Right cardiac atrium (tissue), 5 donors: ENCODE measurements at regions not wholly inside any gene's neighbourhood (a gene's known extent, or its start where the extent isn't known, plus 50 kb on each side); places are given as distances from the start of the nearest gene placed in this dataset.
"Not testable (repeated sequence)": the region's sequence is repeated elsewhere in the genome, so short reads cannot be mapped to it uniquely, and the experiment has no call there.

Experiments used
- ATAC-seq, 2 donors: fragments of 200-7000 bp; cut with Tn5 transposase; one replicate each; pipeline versions ENCODE4 v1.8.0 to v1.9.1; 2020; ENCODE audit warnings: moderate library complexity in 2 of 2, mild to moderate bottlenecking in 1 of 2
- DNase-seq, 3 donors: peaks; one replicate each; pipeline ENCODE4 v3.0.0-alpha.2; 2020
- H3K27ac ChIP-seq: one replicate; pipeline ENCODE4 v1.5.1; 2013; ENCODE audit warnings: mild to moderate bottlenecking, low read length, control low read depth, moderate library complexity
- H3K27me3 ChIP-seq: one replicate; pipeline ENCODE4 v1.6.1; 2013; ENCODE audit not compliant: control insufficient read depth, insufficient read depth
- H3K4me1 ChIP-seq: one replicate; pipeline ENCODE4 v1.6.1; 2013; ENCODE audit warnings: low read length; ENCODE audit not compliant: control insufficient read depth, insufficient read depth
- H3K4me3 ChIP-seq: one replicate; pipeline ENCODE4 v1.5.1; 2013; ENCODE audit warnings: low read length, control low read depth
- H3K9me3 ChIP-seq: one replicate; pipeline ENCODE4 v1.6.1; 2013; ENCODE audit warnings: low read length; ENCODE audit not compliant: control insufficient read depth
- WGBS: extraction: QIAGEN DNeasy Blood & Tissue Kit; methylation state at CpG from one replicate; pipeline ENCODE4 v1.1.7; 2013; 5-methylcytosine and 5-hydroxymethylcytosine counted together
- intact Hi-C, 4 donors: fragments of 100-400 bp; cut with DNase I; formaldehyde crosslinking; loops; one replicate each; pipeline versions ENCODE4 v1.11.0 to v1.14.0; 2022 to 2023
- donor health status: healthy with polysubstance abuse.
- donor health status: DM: no; HTN: yes; CAD: no.
- donor health status: DM: no; HTN: no; CAD: no.
- donor health status: DM: no; HTN: yes; CAD: no; lungs with severe emphysema.
- donor health status: DM: yes; HTN: yes; CAD: no.

DNA sequence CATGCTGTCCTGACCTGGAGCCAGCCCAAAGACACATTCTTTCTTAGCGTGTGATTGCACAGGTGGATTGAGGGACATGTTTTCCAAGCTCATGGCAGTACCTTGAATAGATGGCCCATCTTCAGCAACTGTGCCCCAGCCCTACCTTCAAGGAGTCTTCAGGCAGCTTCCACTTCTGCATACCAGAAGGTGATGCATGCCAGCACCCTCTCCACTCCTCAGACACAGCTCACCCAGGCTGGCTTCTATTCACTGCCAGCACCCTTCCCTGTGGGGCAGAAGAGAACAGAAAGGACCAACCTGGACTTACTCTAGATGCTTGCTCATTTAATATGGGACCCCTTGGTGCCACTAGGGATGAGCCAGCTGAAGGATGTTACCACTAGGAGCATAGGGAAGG, 466.4 kb upstream of the ISX start:
- intact Hi-C loops, result no loop called here
- no peak for DNase-seq
- H3K4me3 ChIP-seq, result no peak overlapping the region
- H3K4me1 ChIP-seq, result no peaks in the 10 kb centered on the region
- no peak for ATAC-seq
- 86% methylated on average over 1 of the region's 1 CpG for WGBS
- no peak overlapping the region for H3K27ac ChIP-seq
- H3K9me3 ChIP-seq, result no peaks in the 10 kb centered on the region
- H3K27me3 ChIP-seq, result no peaks in the 10 kb centered on the region

DNA sequence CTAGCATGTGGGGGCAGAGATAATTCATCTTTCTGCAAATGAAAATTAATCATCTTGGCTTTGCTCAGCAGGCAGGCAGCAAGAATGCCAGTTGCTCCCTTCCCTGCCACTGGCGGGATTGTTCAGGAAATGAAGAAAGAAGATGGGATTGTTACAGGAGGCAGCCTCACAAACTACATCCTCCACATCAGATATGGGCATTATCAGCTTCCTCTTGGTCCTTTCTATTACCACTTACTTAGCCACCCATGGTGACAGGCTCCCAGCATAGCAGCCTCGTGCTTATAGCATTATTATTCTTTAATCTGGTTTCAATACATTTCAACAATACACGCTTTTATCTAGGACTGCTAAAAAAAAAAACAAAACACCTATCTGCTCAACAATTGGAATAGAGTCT, 461.6 kb upstream of the ISX start:
- Histone ChIP-seq H3K27me3 (no peaks in the 10 kb centered on the region), H3K27ac (no peak overlapping the region), H3K9me3 (no peaks in the 10 kb centered on the region), H3K4me3 (no peak overlapping the region), H3K4me1 (no peaks in the 10 kb centered on the region)
- intact Hi-C loops, result no loop called here
- ATAC-seq (no peak), DNase-seq (no peak)
- WGBS, result 49% methylated on average over 3 of the region's 3 CpGs

DNA sequence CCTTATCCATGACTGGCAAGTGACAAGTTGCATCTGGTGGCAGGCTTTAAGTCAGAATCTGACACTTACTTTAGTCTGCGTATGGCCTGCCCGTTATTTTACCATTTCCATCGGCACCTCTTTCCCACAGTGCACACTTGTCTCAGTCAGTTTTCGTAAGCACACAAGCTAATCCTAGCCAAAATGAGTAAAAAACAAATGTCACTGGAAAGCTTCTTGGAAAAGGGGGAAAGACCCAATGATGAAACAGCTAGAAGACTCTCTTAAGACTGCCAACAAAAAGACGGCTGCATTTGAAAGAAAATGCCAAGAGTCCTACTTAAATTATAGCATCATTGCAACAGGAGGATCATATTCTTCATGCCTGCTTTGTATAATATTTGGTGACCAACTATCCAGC, 457.9 kb upstream of the ISX start:
- H3K27ac ChIP-seq, result no peak overlapping the region
- intact Hi-C loops, result no loop called here
- no peak for ATAC-seq

GRCh38 chr22:34608540-34609115, 457.3 kb upstream of the ISX start:
- no peaks in the 10 kb centered on the region for H3K27me3 ChIP-seq
- no peak overlapping the region for H3K27ac ChIP-seq
- no peak for DNase-seq
- WGBS, result 63% methylated on average over 1 of the region's 1 CpG
- intact Hi-C loops, result no loop called here
- ATAC-seq, result no peak
- H3K9me3 ChIP-seq, result no peaks in the 10 kb centered on the region
- no peaks in the 10 kb centered on the region for H3K4me1 ChIP-seq
- H3K4me3 ChIP-seq, result no peak overlapping the region

More for the DNA sequence above, 457.9 kb upstream of the ISX start:
- DNase-seq, result no peak
- Histone ChIP-seq H3K27me3 (no peaks in the 10 kb centered on the region), H3K4me3 (no peak overlapping the region), H3K9me3 (no peaks in the 10 kb centered on the region), H3K4me1 (no peaks in the 10 kb centered on the region)
- 71% methylated on average over 5 of the region's 5 CpGs for WGBS

GRCh38 chr22:34609646-34610045, 456.3 kb upstream of the ISX start:
- intact Hi-C loops, result no loop called here
- ATAC-seq, result no peak
- DNase-seq, result no peak
- no peaks in the 10 kb centered on the region for H3K27me3 ChIP-seq
- H3K27ac ChIP-seq, result no peak overlapping the region
- WGBS, result 75% methylated on average over 5 of the region's 5 CpGs
- H3K4me1 ChIP-seq, result no peaks in the 10 kb centered on the region
- no peak overlapping the region for H3K4me3 ChIP-seq
- H3K9me3 ChIP-seq, result no peaks in the 10 kb centered on the region

- no peak for DNase-seq
- 66% methylated on average over 9 of the region's 9 CpGs for whole genome bisulfite sequencing
- ATAC-seq, result no peak
- Histone ChIP-seq H3K27ac (no peak overlapping the region), H3K4me3 (no peak overlapping the region), H3K4me1 (no peaks in the 10 kb centered on the region), H3K27me3 (peaks cover 4% of the 10 kb centered on the region), H3K9me3 (no peaks in the 10 kb centered on the region)
- intact Hi-C loops, result no loop called here
Measured at GRCh38 chr22:34620161-34620560, 445.8 kb upstream of the ISX start.

DNA sequence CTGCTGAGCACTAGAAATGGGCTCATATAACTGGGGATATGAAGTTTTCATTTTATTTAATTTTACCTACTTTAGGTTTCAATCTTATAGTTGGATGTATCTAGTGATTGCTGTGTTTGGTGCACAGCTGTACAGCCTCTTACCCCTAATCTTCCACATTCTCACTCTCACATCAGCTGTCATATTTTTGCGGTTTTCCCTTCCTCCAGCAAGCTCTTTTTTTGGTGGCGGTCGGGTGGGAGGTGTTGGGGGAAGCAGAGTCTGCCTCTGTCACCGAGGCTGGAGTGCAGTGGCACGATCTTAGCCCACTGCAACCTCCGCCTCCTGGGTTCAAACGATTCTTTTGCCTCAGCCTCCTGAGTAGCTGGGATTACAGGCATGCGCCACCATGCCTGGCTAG, 445.1 kb upstream of the ISX start:
- ATAC-seq (no peak), DNase-seq (no peak)
- H3K4me1 ChIP-seq, result no peaks in the 10 kb centered on the region
- H3K27ac ChIP-seq, result no peak overlapping the region
- no peaks in the 10 kb centered on the region for H3K9me3 ChIP-seq
- no peak overlapping the region for H3K4me3 ChIP-seq
- 58% methylated on average over 8 of the region's 8 CpGs for WGBS
- peaks cover 4% of the 10 kb centered on the region for H3K27me3 ChIP-seq
- intact Hi-C loops, result no loop called here

DNA sequence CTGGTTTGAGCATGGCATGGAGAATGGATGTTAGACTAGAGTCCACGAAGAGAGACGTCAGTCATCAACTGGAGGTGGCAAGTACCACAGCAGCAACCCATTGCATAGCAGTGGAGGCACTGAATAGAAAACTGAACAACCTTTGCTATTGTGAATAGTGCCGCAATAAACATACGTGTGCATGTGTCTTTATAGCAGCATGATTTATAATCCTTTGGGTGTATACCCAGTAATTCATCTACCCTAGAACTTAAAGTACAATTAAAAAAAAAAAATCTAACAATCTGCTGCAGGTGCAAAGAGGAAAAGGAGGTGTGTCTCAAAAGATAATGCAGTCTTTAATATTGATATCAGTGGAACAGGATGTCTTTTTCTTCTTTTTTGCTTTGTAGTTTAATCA, 443.4 kb upstream of the ISX start:
- Histone ChIP-seq H3K9me3 (no peaks in the 10 kb centered on the region), H3K27ac (no peak overlapping the region), H3K27me3 (peaks cover 4% of the 10 kb centered on the region), H3K4me1 (no peaks in the 10 kb centered on the region), H3K4me3 (no peak overlapping the region)
- DNase-seq, result no peak
- intact Hi-C loops, result no loop called here
- WGBS, result 87% methylated on average over 4 of the region's 4 CpGs
- no peak for ATAC-seq

DNA sequence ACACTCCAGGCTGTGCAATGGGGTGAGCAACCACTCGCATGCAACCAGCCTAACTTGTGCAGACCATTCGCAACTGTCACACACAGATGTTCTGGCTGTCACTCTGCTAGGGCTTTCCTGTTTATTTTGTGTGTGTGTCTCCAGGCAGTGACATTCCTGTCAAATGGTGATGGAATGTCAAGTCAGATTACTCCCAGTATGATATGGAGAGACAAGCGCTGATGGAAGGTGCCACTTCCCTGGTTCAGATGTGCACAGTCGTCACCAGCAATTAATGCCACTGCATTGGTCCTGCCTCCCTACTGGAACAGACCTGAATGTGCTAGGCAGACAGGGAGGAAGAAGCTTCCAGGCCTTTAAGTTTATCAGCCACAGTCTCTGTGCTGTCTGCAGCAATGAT, 442.4 kb upstream of the ISX start:
- WGBS, result 42% methylated on average over 4 of the region's 4 CpGs
- DNase-seq (no peak), ATAC-seq (no peak)
- intact Hi-C loops, result no loop called here
- Histone ChIP-seq H3K27ac (no peak overlapping the region), H3K9me3 (no peaks in the 10 kb centered on the region), H3K4me1 (no peaks in the 10 kb centered on the region), H3K4me3 (no peak overlapping the region), H3K27me3 (peaks cover 4% of the 10 kb centered on the region)

- H3K4me1 ChIP-seq, intact Hi-C loops, H3K27ac ChIP-seq, H3K4me3 ChIP-seq, ATAC-seq, H3K9me3 ChIP-seq, H3K27me3 ChIP-seq: not testable (repeated sequence)
- WGBS, result 97% methylated on average over 29 of the region's 30 CpGs
- peak in 1 of 3 donors; percentile 60 for DNase-seq
Measured at GRCh38 chr22:34625892-34626291, 440.1 kb upstream of the ISX start.

GRCh38 chr22:34638128-34638527, 427.8 kb upstream of the ISX start:
- H3K27ac ChIP-seq, result no peak overlapping the region
- WGBS, result 7% methylated on average over 2 of the region's 2 CpGs
- no peak for ATAC-seq

DNA sequence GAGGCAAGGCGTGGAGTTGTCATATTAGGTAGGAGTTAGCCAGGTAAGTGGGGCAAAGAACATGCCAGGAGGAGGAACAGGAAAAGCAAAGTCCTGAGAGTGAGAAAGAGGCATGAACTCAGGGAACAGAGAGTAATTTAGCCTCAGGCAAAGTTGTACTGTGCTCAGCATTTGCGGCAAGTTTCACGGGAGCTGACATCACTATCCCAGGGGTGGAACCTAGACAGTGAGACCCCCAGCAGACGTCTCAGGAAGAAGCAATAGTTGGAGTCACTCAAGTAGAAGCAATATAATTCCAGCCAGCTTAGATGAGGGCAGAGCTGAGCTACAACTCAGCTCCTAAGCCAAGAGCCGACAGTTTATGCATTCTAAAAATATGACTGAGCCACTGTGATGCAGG, 426.0 kb upstream of the ISX start:
- WGBS, result 74% methylated on average over 5 of the region's 5 CpGs
- intact Hi-C loops, result no loop called here
- Histone ChIP-seq H3K4me3 (no peak overlapping the region), H3K4me1 (no peaks in the 10 kb centered on the region), H3K9me3 (no peaks in the 10 kb centered on the region), H3K27ac (no peak overlapping the region), H3K27me3 (no peaks in the 10 kb centered on the region)
- DNase-seq, result no peak
- no peak for ATAC-seq

More at GRCh38 chr22:34638128-34638527, 427.8 kb upstream of the ISX start:
- no peak for DNase-seq
- H3K9me3 ChIP-seq, result no peaks in the 10 kb centered on the region
- no peaks in the 10 kb centered on the region for H3K4me1 ChIP-seq
- intact Hi-C loops, result no loop called here
- no peak overlapping the region for H3K4me3 ChIP-seq
- no peaks in the 10 kb centered on the region for H3K27me3 ChIP-seq
